ENCODE measurements at regions not wholly inside any gene's neighbourhood (a gene's known extent, or its start where the extent isn't known, plus 50 kb on each side); places are given as distances from the start of the nearest gene placed in this dataset.

DNA sequence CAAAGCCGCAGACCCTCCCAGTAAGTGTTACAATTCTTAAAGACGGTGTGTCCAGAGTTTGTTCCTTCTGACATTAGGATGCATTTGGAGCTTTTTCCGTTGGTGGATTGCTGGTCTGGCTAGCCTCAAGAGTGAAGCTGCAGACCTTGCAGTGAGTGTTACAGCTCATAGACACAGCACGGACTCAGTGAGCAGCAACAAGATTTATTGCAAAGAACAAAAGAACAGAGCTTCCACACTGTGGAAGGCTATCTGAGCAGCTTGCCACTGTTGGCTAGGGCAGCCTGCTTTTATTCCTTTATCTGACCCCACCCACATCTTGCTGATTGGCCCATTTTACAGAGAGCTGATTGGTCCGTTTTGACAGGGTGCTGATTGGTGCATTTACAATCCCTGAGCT lies 242.8 kb upstream of the SGCG start:
- no peak overlapping the region for H3K9ac ChIP-seq (ENCODE audit: low read length)
- H3K4me3 ChIP-seq (ENCODE audit: control extremely low read depth in 1 of 5, extremely low read depth in 1 of 5, insufficient read depth in 1 of 5, low read depth in 2 of 5, low read length in 4 of 5) = no peak overlapping the region
- no peaks in the 10 kb centered on the region for H3K36me3 ChIP-seq (replicated peaks in 1 of 2; ENCODE audit: control extremely low read depth in 1 of 2, control insufficient read depth in 1 of 2, extremely low read depth in 1 of 2, insufficient read depth in 2 of 2, low read length in 1 of 2)
- no peak overlapping the region for H3K27ac ChIP-seq (ENCODE audit: low read length in 2 of 2)
- WGBS (ENCODE audit: insufficient coverage) = 100% methylated on average over 3 of the region's 5 CpGs
- peaks cover 0 to 27% (median 0%) of the 10 kb centered on the region in 3 donors for H3K9me3 ChIP-seq (ENCODE audit: control extremely low read depth in 1 of 3, control insufficient read depth in 2 of 3, insufficient read depth in 1 of 3, low read length in 2 of 3)
- Mint-ChIP-seq H3K4me1 (no peaks in the 10 kb centered on the region), H3K9me3 (ENCODE audit: insufficient read depth) (no peaks in the 10 kb centered on the region), H3K27ac (no peak overlapping the region), H3K4me3 (no peak overlapping the region), H3K27me3 (no peaks in the 10 kb centered on the region)
- no peak overlapping the region for H3K4me2 ChIP-seq (replicated peaks; ENCODE audit: low read depth, low read length, poor library complexity, severe bottlenecking)
- no peak for TF ChIP-seq EZH2 (IDR thresholded peaks at IDR 0.05; ENCODE audit: borderline replicate concordance, insufficient read depth, low read depth, low read length, poor library complexity, severe bottlenecking)
- no peak for TF ChIP-seq CTCF (IDR thresholded peaks at IDR 0.05)
- no peaks in the 10 kb centered on the region for H3K79me2 ChIP-seq (ENCODE audit: control insufficient read depth, insufficient read depth, low read length)
- POLR2A ChIA-PET = no interaction called here
- no peaks in the 10 kb centered on the region for H3K27me3 ChIP-seq (replicated peaks in 1 of 4; ENCODE audit: control extremely low read depth in 1 of 4, control insufficient read depth in 3 of 4, insufficient read depth in 4 of 4, low read length in 3 of 4)
- H4K20me1 ChIP-seq (ENCODE audit: control insufficient read depth, insufficient read depth, low read length, poor library complexity, severe bottlenecking) = no peaks in the 10 kb centered on the region
- DNase-seq = no peak
- CTCF ChIA-PET = no interaction called here
- H2AFZ ChIP-seq (ENCODE audit: insufficient read depth, low read depth, low read length, poor library complexity, severe bottlenecking) = no peak overlapping the region
- intact Hi-C loops (cut with micrococcal nuclease) = no loop called here
- no peak for ATAC-seq (ENCODE audit: low read depth)
- H3K4me1 ChIP-seq (ENCODE audit: control insufficient read depth in 2 of 2, insufficient read depth in 2 of 2, low read length in 2 of 2) = no peaks in the 10 kb centered on the region

DNA sequence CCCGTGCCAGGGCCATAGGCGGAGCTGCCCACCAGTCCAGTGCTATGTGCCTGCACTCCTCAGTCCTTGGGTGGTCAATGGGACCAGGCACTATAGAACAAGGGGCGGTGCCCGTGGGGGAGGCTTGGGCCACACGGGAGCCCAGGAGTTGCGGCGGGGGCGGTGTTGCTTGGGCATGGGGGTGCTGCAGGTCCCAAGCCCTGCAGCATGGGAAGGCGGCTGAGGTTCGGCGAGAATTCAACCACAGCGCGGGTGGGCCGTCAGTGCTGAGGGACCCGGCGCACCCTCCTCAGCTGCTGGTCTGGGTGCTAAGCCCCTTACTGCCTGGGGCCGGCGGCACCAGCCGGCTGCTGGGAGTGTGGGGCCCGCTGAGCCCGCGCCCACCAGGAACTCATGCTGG lies 242.2 kb upstream of the SGCG start:
- no peak overlapping the region for H3K27ac Mint-ChIP-seq
- WGBS (ENCODE audit: insufficient coverage) = 98% methylated on average over 21 of the region's 22 CpGs
- CTCF ChIA-PET = no interaction called here

More for the DNA sequence above, 242.2 kb upstream of the SGCG start:
- Mint-ChIP-seq H3K4me3 (no peak overlapping the region), H3K27me3 (no peaks in the 10 kb centered on the region), H3K4me1 (no peaks in the 10 kb centered on the region), H3K9me3 (ENCODE audit: insufficient read depth) (no peaks in the 10 kb centered on the region)
- intact Hi-C loops (cut with micrococcal nuclease) = no loop called here
- no peak overlapping the region for H3K4me2 ChIP-seq (replicated peaks; ENCODE audit: low read depth, low read length, poor library complexity, severe bottlenecking)
- H3K27me3 ChIP-seq (replicated peaks in 1 of 4; ENCODE audit: control extremely low read depth in 1 of 4, control insufficient read depth in 3 of 4, insufficient read depth in 4 of 4, low read length in 3 of 4) = no peaks in the 10 kb centered on the region
- no peaks in the 10 kb centered on the region for H4K20me1 ChIP-seq (ENCODE audit: control insufficient read depth, insufficient read depth, low read length, poor library complexity, severe bottlenecking)
- peaks cover 0 to 29% (median 0%) of the 10 kb centered on the region in 3 donors for H3K9me3 ChIP-seq (ENCODE audit: control extremely low read depth in 1 of 3, control insufficient read depth in 2 of 3, insufficient read depth in 1 of 3, low read length in 2 of 3)
- H3K27ac ChIP-seq (ENCODE audit: low read length in 2 of 2) = no peak overlapping the region
- H3K9ac ChIP-seq (ENCODE audit: low read length) = no peak overlapping the region
- no peak for TF ChIP-seq CTCF (IDR thresholded peaks at IDR 0.05)
- no peak for TF ChIP-seq EZH2 (IDR thresholded peaks at IDR 0.05; ENCODE audit: borderline replicate concordance, insufficient read depth, low read depth, low read length, poor library complexity, severe bottlenecking)
- DNase-seq = no peak
- POLR2A ChIA-PET = no interaction called here
- ATAC-seq (ENCODE audit: low read depth) = no peak
- no peak overlapping the region for H2AFZ ChIP-seq (ENCODE audit: insufficient read depth, low read depth, low read length, poor library complexity, severe bottlenecking)
- H3K4me1 ChIP-seq (ENCODE audit: control insufficient read depth in 2 of 2, insufficient read depth in 2 of 2, low read length in 2 of 2) = no peaks in the 10 kb centered on the region
- no peak overlapping the region for H3K4me3 ChIP-seq (ENCODE audit: control extremely low read depth in 1 of 5, extremely low read depth in 1 of 5, insufficient read depth in 1 of 5, low read depth in 2 of 5, low read length in 4 of 5)
- no peaks in the 10 kb centered on the region for H3K36me3 ChIP-seq (replicated peaks in 1 of 2; ENCODE audit: control extremely low read depth in 1 of 2, control insufficient read depth in 1 of 2, extremely low read depth in 1 of 2, insufficient read depth in 2 of 2, low read length in 1 of 2)
- no peaks in the 10 kb centered on the region for H3K79me2 ChIP-seq (ENCODE audit: control insufficient read depth, insufficient read depth, low read length)

Measured in B cell (primary cell).